ENCODE measurements at regions not wholly inside any gene's neighbourhood (a gene's known extent, or its start where the extent isn't known, plus 50 kb on each side); places are given as distances from the start of the nearest gene placed in this dataset.

DNA sequence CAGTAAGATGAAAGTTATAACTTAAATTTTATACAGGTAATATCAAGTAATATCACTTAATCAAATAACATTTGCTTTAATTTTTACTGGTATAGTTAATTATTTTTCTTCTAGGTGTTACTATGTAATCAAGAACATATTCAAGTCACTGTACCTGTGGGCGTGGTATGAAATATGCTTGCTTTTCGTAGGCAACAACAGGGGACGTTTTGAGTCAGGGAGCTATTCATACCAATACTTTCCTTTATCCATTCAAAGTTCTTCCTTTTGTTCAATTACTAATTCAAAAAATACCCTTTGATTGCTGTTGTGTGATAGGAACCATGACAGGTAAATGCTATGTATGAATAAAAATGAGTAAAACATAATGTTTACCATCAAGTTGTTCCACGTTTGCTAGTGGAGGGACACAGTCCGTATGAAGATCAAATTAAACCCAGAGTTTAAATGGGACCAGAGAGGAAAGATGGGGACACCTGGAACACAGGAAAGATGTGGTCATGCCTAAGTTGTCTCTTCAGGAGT is 654.0 kb upstream of the KCNMB2 start:
- Histone ChIP-seq H3K9me3 (replicated peaks in 1 of 3) (no peaks in the 10 kb centered on the region), H3K4me3 (no peak overlapping the region), H3K27ac (no peak overlapping the region), H3K36me3 (replicated peaks in 1 of 2) (no peaks in the 10 kb centered on the region), H3K27me3 (no peaks in the 10 kb centered on the region), H3K4me1 (replicated peaks in 1 of 2) (no peaks in the 10 kb centered on the region)
- WGBS, 4 donors: 90 to 95% (median 90%) methylated on average over 5 of the region's 5 CpGs
- TF ChIP-seq, protein P1, sequence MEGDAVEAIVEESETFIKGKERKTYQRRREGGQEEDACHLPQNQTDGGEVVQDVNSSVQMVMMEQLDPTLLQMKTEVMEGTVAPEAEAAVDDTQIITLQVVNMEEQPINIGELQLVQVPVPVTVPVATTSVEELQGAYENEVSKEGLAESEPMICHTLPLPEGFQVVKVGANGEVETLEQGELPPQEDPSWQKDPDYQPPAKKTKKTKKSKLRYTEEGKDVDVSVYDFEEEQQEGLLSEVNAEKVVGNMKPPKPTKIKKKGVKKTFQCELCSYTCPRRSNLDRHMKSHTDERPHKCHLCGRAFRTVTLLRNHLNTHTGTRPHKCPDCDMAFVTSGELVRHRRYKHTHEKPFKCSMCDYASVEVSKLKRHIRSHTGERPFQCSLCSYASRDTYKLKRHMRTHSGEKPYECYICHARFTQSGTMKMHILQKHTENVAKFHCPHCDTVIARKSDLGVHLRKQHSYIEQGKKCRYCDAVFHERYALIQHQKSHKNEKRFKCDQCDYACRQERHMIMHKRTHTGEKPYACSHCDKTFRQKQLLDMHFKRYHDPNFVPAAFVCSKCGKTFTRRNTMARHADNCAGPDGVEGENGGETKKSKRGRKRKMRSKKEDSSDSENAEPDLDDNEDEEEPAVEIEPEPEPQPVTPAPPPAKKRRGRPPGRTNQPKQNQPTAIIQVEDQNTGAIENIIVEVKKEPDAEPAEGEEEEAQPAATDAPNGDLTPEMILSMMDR (IDR thresholded peaks at IDR 0.05): no peak
- no peak for TF ChIP-seq POLR2A (IDR thresholded peaks at IDR 0.05)
- DNase-seq: no peak
- intact Hi-C loops (cut with DNase I): no loop called here

DNA sequence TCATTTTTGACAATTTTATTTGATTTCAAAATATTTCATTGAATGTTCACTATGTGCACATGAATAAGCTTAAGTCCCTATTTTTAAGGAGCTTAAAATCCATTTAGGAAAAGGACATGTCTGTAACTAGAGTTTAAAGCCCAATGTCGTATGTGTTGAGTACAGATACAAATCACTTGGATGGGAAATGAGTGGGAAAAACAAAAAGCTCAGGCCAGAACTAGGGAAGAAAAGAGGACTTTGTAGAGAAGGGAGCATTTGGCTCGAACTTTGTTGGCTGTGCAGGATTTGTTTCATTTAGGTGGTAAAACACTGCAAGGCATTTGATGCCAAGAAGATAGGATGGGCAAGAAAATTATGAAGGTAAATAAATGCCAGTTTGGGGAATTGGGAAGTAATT is 653.1 kb upstream of the KCNMB2 start:
- DNase-seq: no peak
- H3K4me1 ChIP-seq (replicated peaks in 1 of 2): no peaks in the 10 kb centered on the region
- no peaks in the 10 kb centered on the region for H3K9me3 ChIP-seq (replicated peaks in 1 of 3)
- no peak overlapping the region for H3K4me3 ChIP-seq
- TF ChIP-seq, protein P1 (IDR thresholded peaks at IDR 0.05): no peak
- no peak for TF ChIP-seq POLR2A (IDR thresholded peaks at IDR 0.05)
- WGBS, 4 donors: 46 to 96% (median 61%) methylated on average over 2 of the region's 2 CpGs
- intact Hi-C loops (cut with DNase I): no loop called here
- H3K27ac ChIP-seq: no peak overlapping the region
- H3K36me3 ChIP-seq (replicated peaks in 1 of 2): no peaks in the 10 kb centered on the region
- H3K27me3 ChIP-seq: no peaks in the 10 kb centered on the region

DNA sequence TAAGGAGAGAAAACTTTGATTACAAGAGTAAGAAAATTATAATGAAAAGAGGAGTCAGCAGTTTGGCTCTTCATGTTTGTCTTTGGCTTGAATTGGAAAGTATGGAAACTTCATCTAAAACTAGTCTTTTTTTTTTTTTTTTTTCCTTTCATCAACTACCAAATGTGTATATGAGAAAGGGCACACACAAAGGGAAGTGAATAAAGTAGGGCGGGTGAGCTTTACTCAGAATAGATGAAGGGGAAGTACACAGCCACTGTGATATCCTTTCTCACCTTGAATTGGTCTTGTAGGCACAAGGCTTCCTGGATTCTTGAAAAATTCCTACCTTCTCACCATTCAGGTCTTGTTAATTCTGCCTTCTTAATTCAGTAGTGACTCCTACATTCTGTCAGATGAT is 652.3 kb upstream of the KCNMB2 start:
- WGBS, 4 donors: 70 to 94% (median 76%) methylated on average over 1 of the region's 1 CpG
- TF ChIP-seq, protein P1 (IDR thresholded peaks at IDR 0.05): no peak
- no peak for TF ChIP-seq POLR2A (IDR thresholded peaks at IDR 0.05)
- Histone ChIP-seq H3K4me3 (no peak overlapping the region), H3K36me3 (replicated peaks in 1 of 2) (no peaks in the 10 kb centered on the region), H3K27me3 (no peaks in the 10 kb centered on the region), H3K27ac (no peak overlapping the region), H3K9me3 (replicated peaks in 1 of 3) (no peaks in the 10 kb centered on the region), H3K4me1 (replicated peaks in 1 of 2) (no peaks in the 10 kb centered on the region)
- intact Hi-C loops (cut with DNase I): no loop called here
- no peak for DNase-seq

DNA sequence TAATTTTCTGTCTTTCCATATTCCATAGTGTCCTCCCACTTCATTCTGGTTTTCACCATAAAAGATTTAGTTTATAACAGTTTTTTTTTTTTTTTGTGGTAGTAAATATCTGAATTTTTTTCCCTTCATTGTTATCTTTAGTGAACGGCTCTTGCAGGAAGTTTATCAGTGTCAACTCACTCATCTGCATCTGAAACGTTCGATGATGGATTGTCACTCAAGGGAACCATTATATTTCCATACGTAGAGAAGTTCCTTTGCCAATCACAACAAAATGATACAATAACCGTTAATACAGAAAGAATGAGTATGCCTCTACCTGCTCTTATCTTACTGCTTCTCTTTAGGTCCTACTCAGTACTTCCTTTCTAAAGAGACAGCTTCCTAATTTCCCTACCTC is 651.2 kb upstream of the KCNMB2 start:
- intact Hi-C loops (cut with DNase I): no loop called here

More for the DNA sequence above, 651.2 kb upstream of the KCNMB2 start:
- peaks cover 0 to under 1% of the 10 kb centered on the region in 2 donors for H3K4me1 ChIP-seq (replicated peaks in 1 of 2)
- H3K27ac ChIP-seq: no peak overlapping the region
- no peaks in the 10 kb centered on the region for H3K27me3 ChIP-seq
- H3K4me3 ChIP-seq: no peak overlapping the region
- H3K36me3 ChIP-seq (replicated peaks in 1 of 2): no peaks in the 10 kb centered on the region
- 71 to 81% (median 75%) methylated on average over 5 of the region's 5 CpGs for WGBS, 4 donors
- no peaks in the 10 kb centered on the region for H3K9me3 ChIP-seq (replicated peaks in 1 of 3)
- no peak for DNase-seq
- TF ChIP-seq POLR2A (IDR thresholded peaks at IDR 0.05): no peak
- TF ChIP-seq, protein P1 (IDR thresholded peaks at IDR 0.05): no peak

Data from adrenal gland (tissue), 9 donors.